Chondrocyte (in vitro differentiated cells): ENCODE measurements at regions not wholly inside any gene's neighbourhood (a gene's known extent, or its start where the extent isn't known, plus 50 kb on each side); places are given as distances from the start of the nearest gene placed in this dataset.

ENCODE experiments used
- DNase-seq: peaks from one replicate; pipeline ENCODE4 v3.0.0; 2021; ENCODE audit warnings: mixed read lengths, low spot score
- H3K27ac Mint-ChIP-seq: one replicate; pipeline ENCODE4 v1.8.0; 2021; ENCODE audit warnings: mild to moderate bottlenecking, moderate library complexity, mixed read lengths; ENCODE audit not compliant: unreplicated experiment
- H3K27me3 Mint-ChIP-seq: 2 replicates; pipeline ENCODE4 v1.8.0; 2021; ENCODE audit warnings: low read depth, mixed read lengths
- H3K36me3 Mint-ChIP-seq: 2 replicates; pipeline ENCODE4 v1.8.0; 2021; ENCODE audit warnings: low read depth, mixed read lengths
- H3K4me1 Mint-ChIP-seq: 2 replicates; pipeline ENCODE4 v1.8.0; 2021; ENCODE audit warnings: low read depth, mild to moderate bottlenecking, mixed read lengths
- H3K4me3 Mint-ChIP-seq: one replicate; pipeline ENCODE4 v1.8.0; 2021; ENCODE audit warnings: mild to moderate bottlenecking, moderate library complexity, mixed read lengths; ENCODE audit not compliant: unreplicated experiment
- H3K9me3 Mint-ChIP-seq: 2 replicates; pipeline ENCODE4 v1.8.0; 2021; ENCODE audit warnings: low read depth, mixed read lengths
- CTCF ChIP-seq: fragments of 200-600 bp; sonication (generic); IDR thresholded peaks from 2 replicates; pipeline ENCODE4 v1.5.0; 2021; ENCODE audit warnings: antibody characterized with exemption, mild to moderate bottlenecking, moderate library complexity

- no peak for TF ChIP-seq CTCF
- no peak overlapping the region for H3K27ac Mint-ChIP-seq
- no peaks in the 10 kb centered on the region for H3K36me3 Mint-ChIP-seq
- peaks cover 3% of the 10 kb centered on the region for H3K9me3 Mint-ChIP-seq
- H3K27me3 Mint-ChIP-seq = peaks cover 7% of the 10 kb centered on the region
- peaks cover 7% of the 10 kb centered on the region for H3K4me1 Mint-ChIP-seq
- H3K4me3 Mint-ChIP-seq = no peak overlapping the region
- DNase-seq = no peak
Measured at GRCh38 chr12:102708108-102708507, 208.9 kb downstream of the PAH start.

- Mint-ChIP-seq H3K4me3 (no peak overlapping the region), H3K27me3 (peaks cover 12% of the 10 kb centered on the region), H3K9me3 (peaks cover 6% of the 10 kb centered on the region), H3K27ac (no peak overlapping the region), H3K36me3 (peaks cover 1% of the 10 kb centered on the region), H3K4me1 (no peaks in the 10 kb centered on the region)
- no peak for DNase-seq
- peak; percentile 77 for TF ChIP-seq CTCF
Measured at GRCh38 chr12:102702447-102703114, 214.5 kb downstream of the PAH start.

- Mint-ChIP-seq H3K4me1 (no peaks in the 10 kb centered on the region), H3K27me3 (peaks cover 7% of the 10 kb centered on the region), H3K36me3 (peaks cover 1% of the 10 kb centered on the region), H3K9me3 (peaks cover 18% of the 10 kb centered on the region), H3K27ac (no peak overlapping the region), H3K4me3 (no peak overlapping the region)
- no peak for TF ChIP-seq CTCF
- DNase-seq = no peak
Measured at GRCh38 chr12:102696045-102696444, 215.7 kb upstream of the IGF1 start.

- Mint-ChIP-seq H3K27me3 (peaks cover 6% of the 10 kb centered on the region), H3K27ac (no peak overlapping the region), H3K36me3 (peaks cover 1% of the 10 kb centered on the region), H3K4me3 (no peak overlapping the region), H3K4me1 (no peaks in the 10 kb centered on the region), H3K9me3 (peaks cover 14% of the 10 kb centered on the region)
- DNase-seq = no peak
- no peak for TF ChIP-seq CTCF
Measured at GRCh38 chr12:102694903-102695302, 214.5 kb upstream of the IGF1 start.

GRCh38 chr12:102691773-102692555, 211.6 kb upstream of the IGF1 start:
- no peak for TF ChIP-seq CTCF
- no peak for DNase-seq
- Mint-ChIP-seq H3K4me1 (no peaks in the 10 kb centered on the region), H3K9me3 (peaks cover 12% of the 10 kb centered on the region), H3K27ac (no peak overlapping the region), H3K36me3 (no peaks in the 10 kb centered on the region), H3K4me3 (no peak overlapping the region), H3K27me3 (peaks cover 4% of the 10 kb centered on the region)
